Hepatocyte (in vitro differentiated cells): ENCODE measurements at regions not wholly inside any gene's neighbourhood (a gene's known extent, or its start where the extent isn't known, plus 50 kb on each side); places are given as distances from the start of the nearest gene placed in this dataset.
"Not testable (repeated sequence)": the region's sequence is repeated elsewhere in the genome, so short reads cannot be mapped to it uniquely, and the experiment has no call there.

ENCODE experiments used
- DNase-seq: peaks from one replicate; pipeline ENCODE4 v3.0.0-alpha.2; 2016; ENCODE audit warnings: low spot score
- H2AFZ ChIP-seq: fragments of 200-600 bp; sonication (generic); 2 replicates; pipeline ENCODE4 v1.6.0; 2016; ENCODE audit warnings: antibody characterized with exemption, mild to moderate bottlenecking
- H3K27ac ChIP-seq: fragments of 200-600 bp; sonication (generic); 2 replicates; pipeline ENCODE4 v1.5.1; 2016; ENCODE audit warnings: mild to moderate bottlenecking
- H3K27me3 ChIP-seq: fragments of 200-600 bp; sonication (generic); 2 replicates; pipeline ENCODE4 v1.6.1; 2016
- H3K36me3 ChIP-seq: fragments of 200-600 bp; sonication (generic); replicated peaks from 2 replicates; pipeline ENCODE4 v1.5.1; 2016; ENCODE audit warnings: low read depth; ENCODE audit not compliant: insufficient read depth
- H3K4me1 ChIP-seq: fragments of 200-600 bp; sonication (generic); 2 replicates; pipeline ENCODE4 v1.5.1; 2016; ENCODE audit warnings: mild to moderate bottlenecking, moderate library complexity; ENCODE audit not compliant: insufficient read depth
- H3K4me2 ChIP-seq: fragments of 200-600 bp; sonication (generic); 2 replicates; pipeline ENCODE4 v1.6.0; 2016
- H3K4me3 ChIP-seq: fragments of 200-600 bp; sonication (generic); 2 replicates; pipeline ENCODE4 v1.5.1; 2016; ENCODE audit warnings: mild to moderate bottlenecking
- H3K79me2 ChIP-seq: fragments of 200-600 bp; sonication (generic); 2 replicates; pipeline ENCODE4 v1.6.0; 2017; ENCODE audit warnings: mild to moderate bottlenecking
- H3K9me2 ChIP-seq: fragments of 200-600 bp; sonication (generic); replicated peaks from 2 replicates; pipeline ENCODE4 v1.6.0; 2017; ENCODE audit warnings: mild to moderate bottlenecking; ENCODE audit not compliant: insufficient read depth
- H3K9me3 ChIP-seq: fragments of 200-600 bp; sonication (generic); 2 replicates; pipeline ENCODE4 v1.5.1; 2016; ENCODE audit warnings: low read depth, mild to moderate bottlenecking
- H4K20me1 ChIP-seq: fragments of 200-600 bp; sonication (generic); 2 replicates; pipeline ENCODE4 v1.6.0; 2016; ENCODE audit warnings: mild to moderate bottlenecking; ENCODE audit not compliant: insufficient read depth, poor library complexity, severe bottlenecking
- CTCF ChIP-seq: fragments of 200-600 bp; sonication (generic); IDR thresholded peaks from 2 replicates; pipeline ENCODE4 v1.5.1; 2016; ENCODE audit warnings: antibody characterized with exemption, mild to moderate bottlenecking; ENCODE audit not compliant: poor library complexity
- EZH2 ChIP-seq: fragments of 200-600 bp; sonication (generic); IDR thresholded peaks from 2 replicates; pipeline ENCODE4 v1.6.1; 2016; ENCODE audit warnings: antibody characterized with exemption, mild to moderate bottlenecking, borderline replicate concordance
- EZH2phosphoT487 ChIP-seq: fragments of 200-600 bp; sonication (generic); IDR thresholded peaks from one replicate; pipeline ENCODE4 v1.6.1; 2018; ENCODE audit warnings: antibody characterized with exemption, mild to moderate bottlenecking, low read depth, moderate library complexity; ENCODE audit not compliant: unreplicated experiment, severe bottlenecking
- WGBS: methylation state at CpG from one replicate; pipeline ENCODE4 v1.1.6; 2016; ENCODE audit warnings: low lambda C conversion rate; ENCODE audit errors: missing lambda C conversion rate; 5-methylcytosine and 5-hydroxymethylcytosine counted together

GRCh38 chr15:58321034-58321433, 110.8 kb upstream of the LIPC start:
- Histone ChIP-seq H3K4me3 (no peak overlapping the region), H3K4me2 (no peak overlapping the region), H3K36me3 (no peaks in the 10 kb centered on the region), H3K27ac (no peak overlapping the region), H2AFZ (no peak overlapping the region), H3K79me2 (no peaks in the 10 kb centered on the region), H3K27me3 (no peaks in the 10 kb centered on the region), H3K9me2 (no peaks in the 10 kb centered on the region), H4K20me1 (no peaks in the 10 kb centered on the region), H3K4me1 (no peaks in the 10 kb centered on the region), H3K9me3 (no peaks in the 10 kb centered on the region)
- no peak for DNase-seq
- TF ChIP-seq CTCF (no peak), EZH2phosphoT487 (no peak), EZH2 (no peak)
- 88% methylated on average over 2 of the region's 2 CpGs for WGBS

GRCh38 chr15:58322253-58322652, 109.5 kb upstream of the LIPC start:
- no peaks in the 10 kb centered on the region for H3K36me3 ChIP-seq
- no peaks in the 10 kb centered on the region for H4K20me1 ChIP-seq
- no peaks in the 10 kb centered on the region for H3K9me2 ChIP-seq
- no peaks in the 10 kb centered on the region for H3K9me3 ChIP-seq
- no peak overlapping the region for H2AFZ ChIP-seq
- H3K4me2 ChIP-seq, result no peak overlapping the region
- H3K4me3 ChIP-seq, result no peak overlapping the region
- TF ChIP-seq EZH2phosphoT487, result no peak
- no peak for DNase-seq
- no peaks in the 10 kb centered on the region for H3K4me1 ChIP-seq
- no peak overlapping the region for H3K27ac ChIP-seq
- 95% methylated on average over 3 of the region's 3 CpGs for WGBS
- no peaks in the 10 kb centered on the region for H3K27me3 ChIP-seq
- no peaks in the 10 kb centered on the region for H3K79me2 ChIP-seq

- H3K4me2 ChIP-seq, H3K4me1 ChIP-seq, H3K9me3 ChIP-seq, H3K36me3 ChIP-seq, H3K79me2 ChIP-seq, H3K27ac ChIP-seq, H2AFZ ChIP-seq, H3K27me3 ChIP-seq, H4K20me1 ChIP-seq, DNase-seq, H3K9me2 ChIP-seq, H3K4me3 ChIP-seq: not testable (repeated sequence)
- WGBS, result 53% methylated on average over 1 of the region's 1 CpG
Observed at GRCh38 chr15:58323321-58323720, 108.5 kb upstream of the LIPC start.

GRCh38 chr15:58324533-58324932, 107.3 kb upstream of the LIPC start:
- no peak overlapping the region for H3K27ac ChIP-seq
- H3K27me3 ChIP-seq, result no peaks in the 10 kb centered on the region
- no peak overlapping the region for H3K4me3 ChIP-seq
- no peaks in the 10 kb centered on the region for H3K9me2 ChIP-seq
- TF ChIP-seq CTCF, result no peak
- no peak for TF ChIP-seq EZH2phosphoT487
- TF ChIP-seq EZH2, result no peak
- H3K4me1 ChIP-seq, result no peaks in the 10 kb centered on the region
- H3K9me3 ChIP-seq, result peaks cover 7% of the 10 kb centered on the region
- no peak overlapping the region for H2AFZ ChIP-seq
- H3K36me3 ChIP-seq, result no peaks in the 10 kb centered on the region
- no peak overlapping the region for H3K4me2 ChIP-seq
- no peaks in the 10 kb centered on the region for H3K79me2 ChIP-seq
- DNase-seq, result no peak
- no peaks in the 10 kb centered on the region for H4K20me1 ChIP-seq

- H3K9me2 ChIP-seq, result no peaks in the 10 kb centered on the region
- H3K79me2 ChIP-seq, result no peaks in the 10 kb centered on the region
- TF ChIP-seq CTCF (no peak), EZH2phosphoT487 (no peak), EZH2 (no peak)
- H3K9me3 ChIP-seq, result peaks cover 7% of the 10 kb centered on the region
- no peaks in the 10 kb centered on the region for H4K20me1 ChIP-seq
- H3K4me1 ChIP-seq, result peaks cover 29% of the 10 kb centered on the region
- no peak overlapping the region for H2AFZ ChIP-seq
- H3K27ac ChIP-seq, result no peak overlapping the region
- H3K27me3 ChIP-seq, result no peaks in the 10 kb centered on the region
- 97% methylated on average over 1 of the region's 1 CpG for WGBS
- no peaks in the 10 kb centered on the region for H3K36me3 ChIP-seq
- no peak for DNase-seq
- no peak overlapping the region for H3K4me3 ChIP-seq
- no peak overlapping the region for H3K4me2 ChIP-seq
Observed at GRCh38 chr15:58327958-58328357, 103.8 kb upstream of the LIPC start.
